NCI-H510A (cell line): ENCODE measurements at regions not wholly inside any gene's neighbourhood (a gene's known extent, or its start where the extent isn't known, plus 50 kb on each side); places are given as distances from the start of the nearest gene placed in this dataset.

ENCODE experiments used
- DNase-seq: peaks from one replicate; lab custom pipeline; 2025; lab: John Stamatoyannopoulos, UW

- DNase-seq, result no peak
These were observed 1076.7 kb upstream of the SORCS1 start for GRCh38 chr10:108241166-108241565.

GRCh38 chr10:108238261-108238660 lies 1073.8 kb upstream of the SORCS1 start:
- no peak for DNase-seq

- DNase-seq, result no peak
These were observed 1066.1 kb upstream of the SORCS1 start for GRCh38 chr10:108230478-108231170.

GRCh38 chr10:108208732-108209131 lies 1044.2 kb upstream of the SORCS1 start:
- DNase-seq, result no peak

GRCh38 chr10:108208038-108208437 lies 1043.5 kb upstream of the SORCS1 start:
- DNase-seq, result no peak

GRCh38 chr10:108204528-108205305 lies 1040.2 kb upstream of the SORCS1 start:
- DNase-seq, result no peak

GRCh38 chr10:108203905-108204527 lies 1039.5 kb upstream of the SORCS1 start:
- DNase-seq, result no peak

GRCh38 chr10:108187408-108188012 lies 1023.0 kb upstream of the SORCS1 start:
- DNase-seq, result no peak

- DNase-seq, result no peak
These were observed 1019.6 kb upstream of the SORCS1 start for GRCh38 chr10:108184114-108184513.

GRCh38 chr10:108180878-108181277 lies 1016.4 kb upstream of the SORCS1 start:
- no peak for DNase-seq

GRCh38 chr10:108169846-108170245 lies 1005.3 kb upstream of the SORCS1 start:
- DNase-seq, result no peak

GRCh38 chr10:108167766-108168165 lies 1003.3 kb upstream of the SORCS1 start:
- no peak for DNase-seq

GRCh38 chr10:108166401-108166800 lies 1001.9 kb upstream of the SORCS1 start:
- no peak for DNase-seq

GRCh38 chr10:108147346-108147745 lies 982.8 kb upstream of the SORCS1 start:
- DNase-seq, result no peak

GRCh38 chr10:108141064-108141463 lies 976.6 kb upstream of the SORCS1 start:
- no peak for DNase-seq

- no peak for DNase-seq
These were observed 967.8 kb upstream of the SORCS1 start for GRCh38 chr10:108132303-108132702.

- DNase-seq, result no peak
These were observed 966.1 kb upstream of the SORCS1 start for GRCh38 chr10:108130575-108130974.

GRCh38 chr10:108112218-108112617 lies 947.7 kb upstream of the SORCS1 start:
- no peak for DNase-seq

- DNase-seq, result no peak
These were observed 940.1 kb upstream of the SORCS1 start for GRCh38 chr10:108104551-108105156.

GRCh38 chr10:108097258-108097657 lies 932.8 kb upstream of the SORCS1 start:
- no peak for DNase-seq

GRCh38 chr10:108095932-108096925 lies 931.7 kb upstream of the SORCS1 start:
- DNase-seq, result no peak
